ENCODE measurements at regions not wholly inside any gene's neighbourhood (a gene's known extent, or its start where the extent isn't known, plus 50 kb on each side); places are given as distances from the start of the nearest gene placed in this dataset.

- TF ChIP-seq TAF1 (IDR thresholded peaks at IDR 0.05; ENCODE audit: low read depth) (no peak), TCF12 (IDR thresholded peaks at IDR 0.05; ENCODE audit: low read depth) (no peak), YY1 (IDR thresholded peaks at IDR 0.05; ENCODE audit: low read depth) (no peak), USF1 (IDR thresholded peaks at IDR 0.05) (no peak), TEAD4 (IDR thresholded peaks at IDR 0.05) (no peak), CREB1 (IDR thresholded peaks at IDR 0.05; ENCODE audit: low read depth) (no peak), NFIC (IDR thresholded peaks at IDR 0.05) (no peak), ZBTB7A (IDR thresholded peaks at IDR 0.05; ENCODE audit: low read depth) (no peak), CEBPB (IDR thresholded peaks at IDR 0.05) (no peak), FOXM1 (IDR thresholded peaks at IDR 0.05; ENCODE audit: borderline replicate concordance, low read depth) (no peak), REST (IDR thresholded peaks at IDR 0.05; ENCODE audit: low read depth) (no peak), EP300 (IDR thresholded peaks at IDR 0.05; ENCODE audit: borderline replicate concordance) (no peak), RAD21 (IDR thresholded peaks at IDR 0.05; ENCODE audit: low read depth) (no peak), MAX (IDR thresholded peaks at IDR 0.05) (no peak), EGR1 (IDR thresholded peaks at IDR 0.05) (no peak)
These were observed 108.2 kb downstream of the HTR1A start for GRCh38 chr5:63854076-63854475.

GRCh38 chr5:63843190-63843589 lies 119.1 kb downstream of the HTR1A start:
- TF ChIP-seq EGR1 (IDR thresholded peaks at IDR 0.05) (no peak), RAD21 (IDR thresholded peaks at IDR 0.05; ENCODE audit: low read depth) (no peak), YY1 (IDR thresholded peaks at IDR 0.05; ENCODE audit: low read depth) (no peak), ZBTB7A (IDR thresholded peaks at IDR 0.05; ENCODE audit: low read depth) (no peak), MAX (IDR thresholded peaks at IDR 0.05) (no peak), USF1 (IDR thresholded peaks at IDR 0.05) (no peak), EP300 (IDR thresholded peaks at IDR 0.05; ENCODE audit: borderline replicate concordance) (no peak), REST (IDR thresholded peaks at IDR 0.05; ENCODE audit: low read depth) (no peak), CREB1 (IDR thresholded peaks at IDR 0.05; ENCODE audit: low read depth) (no peak), TAF1 (IDR thresholded peaks at IDR 0.05; ENCODE audit: low read depth) (no peak)

- no peak for TF ChIP-seq FOXM1 (IDR thresholded peaks at IDR 0.05; ENCODE audit: borderline replicate concordance, low read depth)
- TF ChIP-seq EGR1 (IDR thresholded peaks at IDR 0.05) = no peak
- no peak for TF ChIP-seq NFIC (IDR thresholded peaks at IDR 0.05)
- TF ChIP-seq USF1 (IDR thresholded peaks at IDR 0.05) = no peak
- TF ChIP-seq TCF12 (IDR thresholded peaks at IDR 0.05; ENCODE audit: low read depth) = no peak
- no peak for TF ChIP-seq TEAD4 (IDR thresholded peaks at IDR 0.05)
- no peak for TF ChIP-seq RAD21 (IDR thresholded peaks at IDR 0.05; ENCODE audit: low read depth)
These were observed 124.8 kb downstream of the HTR1A start for GRCh38 chr5:63837437-63837836.

- no peak for TF ChIP-seq EP300 (IDR thresholded peaks at IDR 0.05; ENCODE audit: borderline replicate concordance)
- no peak for TF ChIP-seq ZBTB7A (IDR thresholded peaks at IDR 0.05; ENCODE audit: low read depth)
- no peak for TF ChIP-seq NFIC (IDR thresholded peaks at IDR 0.05)
- no peak for TF ChIP-seq RAD21 (IDR thresholded peaks at IDR 0.05; ENCODE audit: low read depth)
- TF ChIP-seq EGR1 (IDR thresholded peaks at IDR 0.05) = no peak
- TF ChIP-seq USF1 (IDR thresholded peaks at IDR 0.05) = no peak
- no peak for TF ChIP-seq TEAD4 (IDR thresholded peaks at IDR 0.05)
- TF ChIP-seq FOXM1 (IDR thresholded peaks at IDR 0.05; ENCODE audit: borderline replicate concordance, low read depth) = no peak
- no peak for TF ChIP-seq REST (IDR thresholded peaks at IDR 0.05; ENCODE audit: low read depth)
- no peak for TF ChIP-seq TCF12 (IDR thresholded peaks at IDR 0.05; ENCODE audit: low read depth)
These were observed 130.9 kb downstream of the HTR1A start for GRCh38 chr5:63831381-63831780.
